LNCAP (cell line): ENCODE measurements at regions not wholly inside any gene's neighbourhood (a gene's known extent, or its start where the extent isn't known, plus 50 kb on each side); places are given as distances from the start of the nearest gene placed in this dataset.

Source experiments
- CTCF ChIP-seq: fragments of 450-650 bp; IDR thresholded peaks from 2 replicates; pipeline ENCODE4 v1.5.1; 2017; ENCODE audit warnings: mild to moderate bottlenecking

DNA sequence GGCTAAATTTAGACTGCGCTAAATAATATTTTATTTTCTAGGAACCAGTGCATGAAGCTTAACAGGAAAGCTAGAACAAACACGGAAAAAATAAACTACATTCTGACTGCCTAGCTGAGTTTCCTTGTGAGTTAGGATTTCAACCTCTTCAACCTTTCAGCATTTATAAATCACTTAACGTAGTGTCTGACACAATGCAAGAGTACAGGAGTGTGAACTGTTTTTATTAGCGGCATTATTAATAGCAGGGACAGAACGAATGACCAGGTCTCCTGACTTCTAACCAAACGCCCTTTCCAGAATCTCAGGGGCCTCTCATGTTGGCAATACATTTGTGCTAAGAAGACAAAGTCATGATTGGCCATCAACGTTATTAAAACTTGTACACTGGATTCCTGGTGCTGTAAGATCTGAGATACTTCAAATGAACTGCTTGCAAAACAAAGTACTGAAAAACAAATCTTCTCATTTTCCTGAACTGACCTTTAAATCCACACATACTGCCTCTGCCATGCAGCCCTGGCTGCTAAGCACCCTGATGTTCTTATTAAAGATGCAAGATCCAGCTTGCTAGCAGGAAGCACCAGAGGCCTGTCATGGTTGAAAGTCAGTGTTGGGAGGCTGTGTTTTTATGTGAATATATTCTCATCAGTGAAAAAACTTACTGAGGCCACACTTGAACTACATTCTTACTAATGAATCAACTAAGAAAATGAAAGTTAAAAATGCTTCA, 380.4 kb upstream of the CPEB2 start:
- no peak for TF ChIP-seq CTCF

- TF ChIP-seq CTCF, result no peak
These were observed 375.2 kb upstream of the CPEB2 start for GRCh38 chr4:14627038-14627437.

GRCh38 chr4:14631806-14632440, 370.4 kb upstream of the CPEB2 start:
- no peak for TF ChIP-seq CTCF

DNA sequence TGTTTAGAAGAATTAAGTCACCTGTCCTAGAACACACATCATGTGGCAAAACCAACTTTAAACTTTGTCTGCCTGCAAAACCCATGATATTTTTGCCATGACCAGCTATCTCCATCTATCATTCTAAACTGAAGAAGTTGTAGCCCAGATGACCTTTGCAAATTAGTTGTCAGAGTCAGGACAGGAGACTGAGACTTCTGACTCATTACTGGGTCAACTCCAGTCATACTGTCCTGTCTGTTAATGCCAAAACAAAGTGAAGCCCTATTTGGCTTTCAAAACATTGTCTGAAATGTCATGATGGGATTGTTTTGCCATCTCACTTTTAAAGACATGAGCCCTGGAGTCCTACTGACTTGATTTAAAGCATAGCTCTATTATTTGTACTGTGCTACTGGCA, 365.7 kb upstream of the CPEB2 start:
- no peak for TF ChIP-seq CTCF

DNA sequence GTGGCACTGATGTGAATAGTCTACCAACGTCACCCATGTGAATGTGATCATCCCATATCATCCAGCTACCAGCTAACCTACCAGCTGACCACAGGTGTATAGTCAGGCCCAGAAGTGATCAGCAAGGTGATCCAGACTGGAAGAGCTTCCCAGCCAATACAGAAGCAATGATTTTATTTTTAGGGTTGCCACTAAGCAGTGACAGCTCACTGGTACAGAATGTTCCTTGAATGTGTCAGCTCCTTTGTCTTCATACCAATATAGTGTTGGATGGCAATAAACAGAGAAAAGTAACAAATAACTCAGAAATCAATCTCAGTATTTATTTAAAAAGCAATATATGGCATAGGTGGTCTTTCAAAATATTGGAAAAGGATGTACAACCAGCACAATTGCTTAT, 361.8 kb upstream of the CPEB2 start:
- TF ChIP-seq CTCF, result no peak

DNA sequence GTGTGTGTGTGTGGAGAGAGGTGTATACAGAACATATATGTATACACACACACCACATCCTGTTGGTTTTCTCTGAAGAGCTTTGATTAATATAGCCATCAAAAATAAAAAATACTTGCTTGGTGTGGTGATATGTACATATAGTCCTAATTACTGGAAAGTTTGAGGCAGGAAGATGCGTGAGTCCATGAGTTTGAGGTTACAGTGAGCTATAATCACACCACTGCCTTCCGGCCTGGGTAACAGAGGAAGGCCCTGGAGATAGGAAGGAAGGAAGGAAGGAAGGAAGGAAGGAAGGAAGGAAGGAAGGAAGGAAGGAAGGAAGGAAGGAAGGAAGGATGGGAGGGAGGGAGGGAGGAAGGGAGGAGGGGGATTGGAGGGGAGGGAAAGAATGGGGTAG, 360.4 kb upstream of the CPEB2 start:
- no peak for TF ChIP-seq CTCF

GRCh38 chr4:14644580-14645282, 357.6 kb upstream of the CPEB2 start:
- TF ChIP-seq CTCF, result no peak
